ENCODE measurements at regions not wholly inside any gene's neighbourhood (a gene's known extent, or its start where the extent isn't known, plus 50 kb on each side); places are given as distances from the start of the nearest gene placed in this dataset.
A peak's percentile ranks its signal among the peaks of the same experiment; 100 is the strongest.
"Not testable (repeated sequence)": the region's sequence is repeated elsewhere in the genome, so short reads cannot be mapped to it uniquely, and the experiment has no call there.

DNA sequence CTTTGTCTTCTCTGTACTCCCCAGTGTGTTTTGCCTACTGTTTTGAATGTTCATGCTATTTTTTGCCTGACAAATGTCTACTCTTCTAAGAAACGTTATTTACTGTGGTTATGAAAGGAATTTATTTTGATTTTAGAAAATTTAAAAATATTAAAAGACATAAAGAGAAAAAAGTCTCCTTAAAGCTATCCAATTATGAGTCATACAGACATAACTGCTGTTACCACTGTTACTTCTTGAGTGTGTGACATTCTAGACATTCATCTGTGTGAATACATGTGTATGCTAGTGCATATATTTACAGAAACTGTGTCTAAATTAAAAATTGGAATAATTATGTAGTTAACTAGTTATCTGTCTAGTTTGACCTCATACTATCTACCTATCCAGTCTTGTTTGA is 187.6 kb upstream of the SGCG start:
- DNase-seq (ENCODE audit: extremely low read depth, low read depth, low spot score) = no peak

- no peak for DNase-seq (ENCODE audit: extremely low read depth, low read depth, low spot score)
Observed at GRCh38 chr13:23003446-23003845, 177.3 kb upstream of the SGCG start.

DNA sequence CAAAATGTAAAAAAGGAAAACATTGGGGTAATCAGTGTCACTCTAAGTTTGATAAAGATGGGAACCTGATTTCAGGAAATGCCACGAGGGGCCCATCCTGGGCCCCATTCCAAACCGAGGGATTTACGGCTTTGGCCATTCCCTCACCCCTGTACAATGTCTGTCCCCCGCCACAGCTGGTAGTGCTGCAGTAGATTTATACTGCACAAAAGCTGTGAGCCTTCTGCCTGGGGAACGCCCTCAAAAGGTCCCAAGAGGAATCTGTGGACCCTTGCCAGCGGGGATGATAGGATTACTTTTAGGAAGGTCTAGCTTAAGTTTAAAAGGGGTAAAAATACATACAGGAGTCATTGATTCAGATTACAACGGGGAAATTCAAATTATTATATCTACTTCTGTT is 173.4 kb upstream of the SGCG start:
- no peak for DNase-seq (ENCODE audit: extremely low read depth, low read depth, low spot score)

- no peak for DNase-seq (ENCODE audit: extremely low read depth, low read depth, low spot score)
Observed at GRCh38 chr13:23018143-23018542, 162.6 kb upstream of the SGCG start.

DNA sequence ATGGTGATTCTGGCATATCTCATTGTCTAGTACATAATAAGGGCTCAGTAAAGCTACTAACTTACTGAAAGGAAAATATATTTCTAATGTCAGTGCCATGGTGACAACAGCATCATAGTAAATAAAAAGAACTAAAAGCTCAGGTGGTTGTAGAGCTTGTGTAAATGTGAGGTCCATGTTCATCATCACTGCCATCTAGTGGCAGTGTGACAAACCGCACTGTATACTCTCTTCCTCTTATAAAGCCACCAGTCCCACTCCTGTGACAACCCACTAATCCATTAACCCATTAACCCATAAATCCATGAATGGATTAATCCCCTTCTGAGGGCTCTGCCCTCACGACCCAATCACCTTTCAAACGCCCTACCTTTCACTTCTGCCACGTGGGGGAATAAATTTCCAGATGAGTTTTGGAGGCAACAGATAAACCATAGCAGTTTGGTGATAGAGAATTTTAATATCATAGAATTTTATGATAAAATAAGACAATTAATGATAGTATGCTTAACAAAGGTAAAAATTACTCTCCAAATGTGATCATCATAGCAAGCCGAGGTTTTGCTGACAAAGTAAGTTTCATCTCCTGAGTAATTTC is 160.4 kb upstream of the SGCG start:
- DNase-seq (ENCODE audit: extremely low read depth, low read depth, low spot score) = peak; percentile 31

- no peak for DNase-seq (ENCODE audit: extremely low read depth, low read depth, low spot score)
Observed at GRCh38 chr13:23021906-23022305, 158.9 kb upstream of the SGCG start.

DNA sequence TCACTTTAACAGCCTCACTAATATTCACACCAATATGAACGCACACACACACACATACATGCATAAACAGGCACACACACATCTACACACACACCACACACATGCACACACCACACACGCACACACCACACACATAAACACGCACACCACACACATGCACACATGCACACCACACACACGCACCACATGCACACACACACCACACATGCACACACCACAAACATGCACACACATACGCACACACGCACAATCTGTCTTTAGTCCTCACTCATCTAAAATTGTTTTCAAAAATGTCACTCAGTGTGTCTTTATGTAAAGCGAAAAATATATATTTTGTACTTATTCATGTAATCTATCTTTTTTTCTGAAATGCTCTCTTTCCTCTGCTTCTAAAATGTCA is 158.1 kb upstream of the SGCG start:
- no peak for DNase-seq (ENCODE audit: extremely low read depth, low read depth, low spot score)

DNA sequence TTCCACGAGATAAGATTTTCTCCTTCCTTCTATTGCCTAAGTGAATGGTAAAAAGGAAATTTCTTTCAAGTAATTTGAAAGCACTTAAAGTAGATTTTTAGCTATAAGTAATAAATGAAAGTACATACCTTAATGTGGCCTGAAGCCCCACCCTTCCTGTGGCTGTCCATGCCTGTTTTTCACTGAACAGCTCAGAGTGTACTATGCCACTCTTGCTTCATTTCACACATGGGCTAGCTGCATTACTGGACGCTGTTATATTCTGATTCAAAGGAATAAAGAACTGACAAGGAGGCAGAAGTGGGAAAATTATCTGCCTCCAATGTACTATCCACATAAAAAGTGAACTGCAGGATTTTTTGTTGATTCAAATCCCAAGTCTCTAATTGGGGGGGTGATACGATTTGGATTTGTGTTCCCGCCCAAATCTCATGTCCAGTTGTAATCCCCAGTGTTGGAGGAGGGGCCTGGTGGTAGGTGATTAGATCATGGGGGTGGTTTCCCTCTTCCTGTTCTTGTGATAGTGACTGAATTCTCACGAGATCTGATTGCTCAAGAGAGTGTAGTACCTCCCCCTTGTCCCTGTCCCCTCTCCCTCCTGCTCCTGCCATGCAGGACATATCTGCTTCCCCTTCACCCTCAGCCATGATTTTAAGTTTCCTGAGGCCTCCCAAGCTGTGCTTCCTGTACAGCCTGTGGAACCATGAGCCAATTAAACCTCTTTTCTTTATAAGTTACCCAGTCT is 154.7 kb upstream of the SGCG start:
- no peak for DNase-seq (ENCODE audit: extremely low read depth, low read depth, low spot score)

DNA sequence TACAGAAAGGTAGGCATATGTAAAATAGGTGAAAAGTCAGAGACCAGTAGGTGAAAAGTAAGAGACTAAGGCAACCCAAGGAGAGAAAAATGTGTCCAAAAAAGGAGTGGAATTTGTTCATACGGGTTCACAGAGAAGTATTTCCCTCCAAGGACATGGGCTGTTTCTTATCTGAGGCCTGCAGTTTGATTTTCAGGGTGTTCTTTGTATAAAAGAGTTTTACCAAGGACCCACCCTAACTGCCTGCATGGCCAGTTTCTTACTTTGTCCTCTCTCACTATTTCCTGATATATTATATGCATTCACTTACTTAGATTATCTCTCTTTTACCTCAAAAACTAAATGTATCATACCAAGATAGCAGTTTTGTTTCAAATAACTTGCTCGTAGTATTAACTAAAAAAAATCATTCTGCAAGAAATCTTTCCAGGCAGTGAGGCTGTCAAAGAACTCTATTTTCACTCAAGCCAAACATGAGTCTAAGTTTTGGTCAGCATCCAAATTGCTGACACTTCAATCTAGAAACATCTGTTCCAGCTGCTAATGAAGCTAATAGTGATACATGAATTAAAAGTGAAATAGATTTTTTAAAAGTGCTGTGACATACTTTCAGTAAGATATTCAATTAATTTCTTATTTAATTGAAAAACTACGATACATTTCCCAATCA is 141.4 kb upstream of the SGCG start:
- no peak for DNase-seq (ENCODE audit: extremely low read depth, low read depth, low spot score)

DNA sequence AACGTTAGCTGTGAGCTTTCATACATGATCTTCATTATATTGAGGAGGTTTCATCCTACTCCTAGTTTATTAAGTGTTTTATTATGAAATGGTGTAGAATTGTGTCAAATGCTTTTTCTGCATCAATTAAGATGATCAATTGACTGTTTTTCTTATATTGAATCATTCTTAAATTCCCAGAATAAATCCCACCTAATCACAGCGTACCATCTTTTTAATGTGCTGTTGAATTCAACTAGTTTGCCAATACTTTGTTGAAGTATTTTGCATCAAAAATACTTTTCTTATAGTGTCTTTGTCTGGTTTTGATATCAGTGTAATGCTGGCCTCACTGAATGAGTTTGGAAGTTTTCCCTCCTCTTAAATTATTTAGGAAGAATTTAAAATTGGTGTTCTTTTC is 138.6 kb upstream of the SGCG start:
- no peak for DNase-seq (ENCODE audit: extremely low read depth, low read depth, low spot score)

GRCh38 chr13:23044906-23045305 is 135.9 kb upstream of the SGCG start:
- no peak for DNase-seq (ENCODE audit: extremely low read depth, low read depth, low spot score)

- DNase-seq (ENCODE audit: extremely low read depth, low read depth, low spot score) = no peak
Observed at GRCh38 chr13:23050126-23050525, 130.7 kb upstream of the SGCG start.

- not testable (repeated sequence) for DNase-seq (ENCODE audit: extremely low read depth, low read depth, low spot score)
Observed at GRCh38 chr13:23053711-23054110, 127.1 kb upstream of the SGCG start.

GRCh38 chr13:23059173-23059572 is 121.6 kb upstream of the SGCG start:
- no peak for DNase-seq (ENCODE audit: extremely low read depth, low read depth, low spot score)

DNA sequence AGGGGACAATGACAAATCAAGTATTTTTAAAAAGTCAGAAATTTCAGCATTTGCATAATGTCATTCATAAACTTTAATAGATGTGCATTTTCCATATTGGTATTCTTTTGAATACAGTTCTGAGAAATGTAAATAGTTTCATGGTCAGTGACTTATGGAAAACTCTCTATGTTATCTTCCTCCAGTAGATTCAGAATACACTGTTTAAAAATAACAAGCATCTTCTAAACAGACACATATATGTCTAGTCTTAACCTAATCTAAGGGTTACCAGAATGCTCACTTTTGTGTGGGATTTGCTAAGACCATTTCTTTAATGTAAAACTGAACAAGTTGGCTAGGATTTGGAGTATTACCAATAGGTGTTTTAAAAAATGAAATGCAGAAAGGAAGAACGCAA is 119.8 kb upstream of the SGCG start:
- no peak for DNase-seq (ENCODE audit: extremely low read depth, low read depth, low spot score)

- DNase-seq (ENCODE audit: extremely low read depth, low read depth, low spot score) = no peak
Observed at GRCh38 chr13:23067129-23067528, 113.7 kb upstream of the SGCG start.

GRCh38 chr13:23069566-23069965 is 111.2 kb upstream of the SGCG start:
- DNase-seq (ENCODE audit: extremely low read depth, low read depth, low spot score) = no peak

GRCh38 chr13:23074075-23074828 is 106.5 kb upstream of the SGCG start:
- no peak for DNase-seq (ENCODE audit: extremely low read depth, low read depth, low spot score)

DNA sequence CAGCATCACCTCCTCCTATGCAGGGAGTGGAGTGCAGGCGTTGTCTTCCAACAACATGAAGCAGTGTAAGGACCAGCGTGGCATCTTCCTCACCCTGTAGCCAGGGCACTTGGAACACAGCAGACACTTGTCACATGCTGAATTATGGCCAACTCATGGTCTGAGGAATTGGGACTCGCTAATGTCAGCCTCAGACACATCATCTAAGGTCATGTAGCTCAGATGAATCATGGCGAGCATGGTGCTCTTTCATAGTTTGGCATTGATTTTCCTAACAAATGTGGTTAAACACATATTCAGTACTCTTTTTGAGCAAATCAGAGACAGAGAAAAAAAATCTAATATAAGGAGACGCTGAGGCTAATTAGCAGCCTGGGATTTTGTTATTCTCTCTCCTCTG is 99.6 kb upstream of the SGCG start:
- DNase-seq (ENCODE audit: extremely low read depth, low read depth, low spot score) = no peak

DNA sequence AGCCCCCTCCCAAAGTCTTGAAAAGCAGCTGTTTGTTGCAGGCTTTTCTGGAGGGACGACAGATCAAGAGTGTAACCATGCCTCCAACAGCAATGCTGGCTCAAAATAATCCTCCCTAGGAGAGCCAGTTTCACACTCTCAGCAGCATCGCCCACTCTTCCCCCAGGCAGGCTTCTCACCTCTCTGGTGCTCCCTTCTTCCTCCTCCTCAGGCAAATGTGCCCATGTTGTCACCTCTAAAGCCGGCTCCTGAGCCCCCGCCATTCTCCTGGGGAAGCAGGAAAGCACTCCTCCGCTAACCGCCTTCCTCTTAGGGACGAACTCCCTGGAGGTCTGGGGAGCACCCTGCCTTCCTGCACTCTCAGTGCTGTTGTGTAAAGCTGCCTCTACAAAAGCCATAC is 98.9 kb upstream of the SGCG start:
- no peak for DNase-seq (ENCODE audit: extremely low read depth, low read depth, low spot score)

DNA sequence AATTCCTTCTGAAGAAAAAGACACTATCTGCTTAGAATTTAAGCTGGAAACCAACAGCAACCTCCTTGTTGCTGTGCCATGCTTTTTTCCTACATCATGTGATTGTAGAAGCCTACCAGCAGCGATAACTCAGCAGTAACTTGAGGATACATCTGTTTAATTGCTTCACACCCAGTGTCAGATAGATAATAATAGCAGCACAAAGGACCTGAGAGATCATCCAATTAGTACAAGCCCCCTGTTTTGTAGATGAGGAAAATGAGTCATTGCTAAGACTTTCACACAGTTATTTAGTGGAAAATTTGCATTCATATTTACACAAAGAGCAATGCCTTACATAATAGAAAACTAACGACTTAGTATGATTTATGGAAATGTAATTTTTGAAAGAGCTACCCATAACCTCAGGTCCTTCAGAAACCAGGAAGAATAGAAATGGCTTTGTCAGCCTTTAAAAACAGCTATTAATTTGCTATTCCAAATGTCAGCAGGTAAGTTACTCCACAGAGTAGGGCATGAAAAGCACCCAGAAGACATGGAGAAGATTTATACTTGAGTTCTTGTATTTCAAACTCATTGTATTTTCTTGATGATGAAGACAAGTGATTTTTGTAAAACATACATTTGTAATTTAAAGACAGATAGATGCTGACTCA is 93.7 kb upstream of the SGCG start:
- no peak for DNase-seq (ENCODE audit: extremely low read depth, low read depth, low spot score)

Measured in glomerular endothelial cell (primary cell).